ENCODE measurements at regions not wholly inside any gene's neighbourhood (a gene's known extent, or its start where the extent isn't known, plus 50 kb on each side); places are given as distances from the start of the nearest gene placed in this dataset.

- no peak for TF ChIP-seq ETS2 (tag; IDR thresholded peaks at IDR 0.05; ENCODE audit: borderline replicate concordance, poor library complexity, severe bottlenecking)
- 0 out of 2 replicates have a peak, but pooled peaks have one; percentile 69 for TF ChIP-seq ZNF133 (CRISPR knock-in tag; IDR thresholded peaks at IDR 0.05)
- TF ChIP-seq CBX2 (IDR thresholded peaks at IDR 0.05; ENCODE audit: insufficient read depth, low read length, poor library complexity, severe bottlenecking), result no peak
- peak; percentile 100 for TF ChIP-seq FOSL1 (tag; conservative IDR thresholded peaks at IDR 0.05)
- TF ChIP-seq ZBTB1 (CRISPR knock-in tag; IDR thresholded peaks at IDR 0.05; ENCODE audit: borderline replicate concordance, low read depth), result no peak
- peak; percentile 85 for TF ChIP-seq ZNF592 (IDR thresholded peaks at IDR 0.05)
- TF ChIP-seq, protein P1, sequence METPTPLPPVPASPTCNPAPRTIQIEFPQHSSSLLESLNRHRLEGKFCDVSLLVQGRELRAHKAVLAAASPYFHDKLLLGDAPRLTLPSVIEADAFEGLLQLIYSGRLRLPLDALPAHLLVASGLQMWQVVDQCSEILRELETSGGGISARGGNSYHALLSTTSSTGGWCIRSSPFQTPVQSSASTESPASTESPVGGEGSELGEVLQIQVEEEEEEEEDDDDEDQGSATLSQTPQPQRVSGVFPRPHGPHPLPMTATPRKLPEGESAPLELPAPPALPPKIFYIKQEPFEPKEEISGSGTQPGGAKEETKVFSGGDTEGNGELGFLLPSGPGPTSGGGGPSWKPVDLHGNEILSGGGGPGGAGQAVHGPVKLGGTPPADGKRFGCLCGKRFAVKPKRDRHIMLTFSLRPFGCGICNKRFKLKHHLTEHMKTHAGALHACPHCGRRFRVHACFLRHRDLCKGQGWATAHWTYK (CRISPR knock-in tag; IDR thresholded peaks at IDR 0.05), result peak; percentile 91
- peak; percentile 99 for TF ChIP-seq CCNT2 (IDR thresholded peaks at IDR 0.05; ENCODE audit: borderline replicate concordance, extremely low read depth, insufficient read length, low read depth, low read length)
- peak; percentile 95; the same call in 1 of the 2 replicates for TF ChIP-seq HEY1 (CRISPR knock-in tag; IDR thresholded peaks at IDR 0.05; ENCODE audit: borderline replicate concordance)
- TF ChIP-seq ZBTB33 (CRISPR knock-in tag; IDR thresholded peaks at IDR 0.05), result peak; percentile 63
- peak; percentile 98 for TF ChIP-seq SOX6 (IDR thresholded peaks at IDR 0.05)
- no peak for TF ChIP-seq SNRNP70 (optimal IDR thresholded peaks at IDR 0.05; ENCODE audit: low read depth, low read length)
- TF ChIP-seq ZNF77 (CRISPR knock-in tag; IDR thresholded peaks at IDR 0.05), result no peak
- TF ChIP-seq NR3C1 (CRISPR knock-in tag; IDR thresholded peaks at IDR 0.05), result no peak
- TF ChIP-seq AFF4 (CRISPR knock-in tag; IDR thresholded peaks at IDR 0.05), result peak; percentile 88; the same call in 1 of the 2 replicates
Measured at GRCh38 chr3:5428607-5429516, 241.4 kb downstream of the EDEM1 start (continued).
